Tibial artery (tissue), 4 donors: ENCODE measurements at regions not wholly inside any gene's neighbourhood (a gene's known extent, or its start where the extent isn't known, plus 50 kb on each side); places are given as distances from the start of the nearest gene placed in this dataset.

Experiments used
- DNase-seq, 2 donors: peaks; one replicate each; pipeline ENCODE4 v3.0.0-alpha.2; 2019
- H3K27ac ChIP-seq, 2 donors: fragments of 200-600 bp; sonication (generic) in 1 of 2; 1 replicate in 1 of 2; 2 replicates in 1 of 2; pipeline ENCODE4 v1.5.1; 2018 to 2019; ENCODE audit warnings: mild to moderate bottlenecking in 1 of 2
- H3K27me3 ChIP-seq, 2 donors: fragments of 200-600 bp; sonication (generic) in 1 of 2; one replicate each; pipeline versions ENCODE4 v1.5.1 to v1.6.0; 2016 to 2019
- H3K36me3 ChIP-seq, 3 donors: fragments of 200-600 bp; sonication (generic) in 2 of 3; one replicate each; pipeline ENCODE4 v1.5.1; 2016 to 2019; ENCODE audit warnings: mild to moderate bottlenecking in 2 of 3
- H3K4me1 ChIP-seq, 4 donors: fragments of 200-600 bp; sonication (generic) in 2 of 4; 1 replicate in 3 of 4; 2 replicates in 1 of 4; pipeline ENCODE4 v1.5.1; 2016 to 2019
- H3K4me3 ChIP-seq, 2 donors: fragments of 200-600 bp; sonication (generic) in 1 of 2; 1 replicate in 1 of 2; 2 replicates in 1 of 2; pipeline ENCODE4 v1.5.1; 2018 to 2019; ENCODE audit warnings: mild to moderate bottlenecking in 2 of 2
- H3K9me3 ChIP-seq, 3 donors: fragments of 200-600 bp; sonication (generic) in 1 of 3; one replicate each; pipeline ENCODE4 v1.5.1; 2016 to 2019
- intact Hi-C: fragments of 100-400 bp; cut with DNase I; formaldehyde crosslinking; loops from one replicate; pipeline ENCODE4 v1.15.0; 2023; ENCODE audit warnings: low total_unique reads
- TF ChIP-seq, protein P1 (sequence below), 2 experiments: fragments of 200-600 bp in 1 of 2; fragments of 450-650 bp in 1 of 2; IDR thresholded peaks; one replicate each; pipeline ENCODE4 v1.5.1; 2017 to 2019; ENCODE audit warnings: antibody characterized with exemption in 2 of 2, mild to moderate bottlenecking in 1 of 2, moderate library complexity in 1 of 2

DNA sequence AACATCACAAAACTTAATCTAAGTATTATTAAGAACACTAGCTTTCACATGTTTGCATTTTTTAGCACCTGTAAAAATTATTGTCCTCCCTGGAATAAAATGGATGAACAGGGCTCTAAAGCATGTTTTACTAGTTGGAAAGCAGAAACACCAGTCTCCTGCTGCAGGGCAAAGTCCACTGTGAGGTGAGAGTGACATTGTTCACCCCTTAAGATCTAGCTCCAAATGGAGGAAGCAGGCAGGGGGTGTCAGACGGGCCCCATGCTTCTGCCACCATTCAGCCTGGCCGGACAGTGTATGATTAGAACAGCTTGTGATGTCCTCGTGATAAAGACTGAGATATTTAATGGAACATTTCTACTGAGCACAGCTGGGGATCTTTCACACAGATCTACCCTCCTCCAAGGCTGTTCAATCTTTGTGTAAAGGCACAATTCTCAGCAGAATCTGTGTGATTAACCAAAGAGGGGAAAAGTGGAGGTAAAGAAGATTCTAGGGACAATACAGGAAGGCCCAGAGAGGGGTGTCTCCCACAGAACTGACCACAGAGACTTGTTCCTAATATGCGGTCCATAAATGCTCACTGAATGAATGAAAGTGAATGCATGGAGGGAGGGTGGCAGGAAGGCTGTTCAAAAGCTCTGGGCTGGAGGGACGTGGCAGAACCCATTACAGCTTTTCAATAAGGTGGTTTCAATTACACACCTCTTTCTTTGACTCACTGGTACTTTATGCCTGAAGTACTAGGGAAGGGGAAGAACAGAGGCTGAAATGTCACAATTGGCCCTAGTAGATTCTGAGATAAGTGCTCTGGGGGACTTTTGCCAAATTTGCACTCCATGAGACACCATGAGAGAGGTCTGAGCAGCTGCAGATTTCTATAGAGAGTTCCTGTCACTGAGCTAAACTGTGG is 239.1 kb upstream of the ARHGAP20 start:
- H3K36me3 ChIP-seq = no peaks in the 10 kb centered on the region
- no peak for DNase-seq

DNA sequence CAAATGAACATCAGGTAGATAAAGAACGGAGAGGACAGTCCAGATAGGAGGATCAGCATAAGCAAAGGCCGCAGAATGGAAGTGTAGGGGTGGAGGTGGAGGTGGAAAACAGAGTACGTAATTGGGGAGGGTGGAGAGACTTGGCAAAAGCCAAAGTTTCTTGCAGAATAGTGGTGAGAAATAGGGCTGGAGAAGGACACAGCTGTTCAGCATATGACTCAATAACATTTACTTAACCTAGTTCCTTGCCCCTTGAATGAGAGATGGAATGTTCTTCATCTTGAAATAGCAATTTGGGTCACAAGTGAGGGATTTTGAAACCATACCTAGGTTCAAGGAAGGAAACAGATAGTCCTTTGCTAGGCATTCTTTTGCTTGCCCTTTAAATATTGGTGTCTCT is 235.9 kb upstream of the ARHGAP20 start:
- intact Hi-C loops = no loop called here
- no peaks in the 10 kb centered on the region for H3K27me3 ChIP-seq
- peak in 1 of 2 donors; percentile 32 for DNase-seq
- no peaks in the 10 kb centered on the region for H3K4me1 ChIP-seq
- H3K36me3 ChIP-seq = no peaks in the 10 kb centered on the region
- no peak overlapping the region for H3K4me3 ChIP-seq
- TF ChIP-seq, protein P1, sequence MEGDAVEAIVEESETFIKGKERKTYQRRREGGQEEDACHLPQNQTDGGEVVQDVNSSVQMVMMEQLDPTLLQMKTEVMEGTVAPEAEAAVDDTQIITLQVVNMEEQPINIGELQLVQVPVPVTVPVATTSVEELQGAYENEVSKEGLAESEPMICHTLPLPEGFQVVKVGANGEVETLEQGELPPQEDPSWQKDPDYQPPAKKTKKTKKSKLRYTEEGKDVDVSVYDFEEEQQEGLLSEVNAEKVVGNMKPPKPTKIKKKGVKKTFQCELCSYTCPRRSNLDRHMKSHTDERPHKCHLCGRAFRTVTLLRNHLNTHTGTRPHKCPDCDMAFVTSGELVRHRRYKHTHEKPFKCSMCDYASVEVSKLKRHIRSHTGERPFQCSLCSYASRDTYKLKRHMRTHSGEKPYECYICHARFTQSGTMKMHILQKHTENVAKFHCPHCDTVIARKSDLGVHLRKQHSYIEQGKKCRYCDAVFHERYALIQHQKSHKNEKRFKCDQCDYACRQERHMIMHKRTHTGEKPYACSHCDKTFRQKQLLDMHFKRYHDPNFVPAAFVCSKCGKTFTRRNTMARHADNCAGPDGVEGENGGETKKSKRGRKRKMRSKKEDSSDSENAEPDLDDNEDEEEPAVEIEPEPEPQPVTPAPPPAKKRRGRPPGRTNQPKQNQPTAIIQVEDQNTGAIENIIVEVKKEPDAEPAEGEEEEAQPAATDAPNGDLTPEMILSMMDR (IDR thresholded peaks at IDR 0.05) = no peak
- H3K27ac ChIP-seq = no peak overlapping the region
- no peaks in the 10 kb centered on the region for H3K9me3 ChIP-seq

More for the DNA sequence above, 239.1 kb upstream of the ARHGAP20 start:
- Histone ChIP-seq H3K27ac (no peak overlapping the region), H3K4me3 (no peak overlapping the region), H3K9me3 (no peaks in the 10 kb centered on the region), H3K27me3 (no peaks in the 10 kb centered on the region), H3K4me1 (no peaks in the 10 kb centered on the region)
- TF ChIP-seq, protein P1 (IDR thresholded peaks at IDR 0.05) = no peak
- intact Hi-C loops = no loop called here

DNA sequence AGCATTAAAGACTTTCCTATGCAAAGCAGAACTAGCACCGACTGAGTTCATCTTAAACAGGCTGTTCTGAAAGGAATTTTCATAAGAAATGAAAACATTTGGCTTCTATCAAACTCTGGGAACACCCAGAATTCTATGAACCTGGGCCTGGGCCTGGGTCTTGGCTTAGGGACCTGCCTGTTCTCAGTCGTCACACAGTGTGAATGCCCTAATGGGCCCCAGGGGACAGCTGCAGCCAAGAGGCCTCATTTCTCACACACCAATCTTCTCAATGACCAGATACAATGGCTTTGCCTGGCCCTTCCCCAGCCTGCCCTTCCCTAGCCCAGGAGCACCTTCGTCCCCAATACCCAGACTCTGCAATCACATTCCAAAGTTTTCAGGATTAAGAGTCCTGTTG is 234.9 kb upstream of the ARHGAP20 start:
- no peak for DNase-seq
- intact Hi-C loops = no loop called here
- H3K27me3 ChIP-seq = no peaks in the 10 kb centered on the region

DNA sequence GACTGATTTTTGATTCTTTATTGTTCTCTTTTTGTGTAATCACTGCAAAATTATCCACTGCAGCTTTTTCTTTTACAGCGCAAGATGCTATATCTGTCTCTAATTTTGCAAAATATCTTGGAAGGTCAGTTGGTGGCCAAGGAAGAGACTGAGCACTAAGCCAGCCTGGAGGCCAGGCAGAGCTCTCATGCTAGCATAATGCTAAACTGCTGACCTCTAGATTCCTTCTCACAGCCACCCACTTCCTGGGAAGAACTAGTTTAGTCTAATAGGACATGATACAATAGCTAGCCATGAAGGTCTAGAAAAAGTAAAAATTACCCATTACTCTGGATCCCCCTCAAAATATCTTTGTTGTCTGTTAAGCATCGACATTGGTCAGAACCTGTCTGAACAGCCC is 227.2 kb upstream of the ARHGAP20 start:
- H3K27ac ChIP-seq = no peak overlapping the region
- TF ChIP-seq, protein P1 (IDR thresholded peaks at IDR 0.05) = no peak
- H3K36me3 ChIP-seq = no peaks in the 10 kb centered on the region
- H3K4me1 ChIP-seq = no peaks in the 10 kb centered on the region
- no peak overlapping the region for H3K4me3 ChIP-seq
- H3K9me3 ChIP-seq = no peaks in the 10 kb centered on the region
- no peak for DNase-seq
- intact Hi-C loops = no loop called here
- no peaks in the 10 kb centered on the region for H3K27me3 ChIP-seq

More for the DNA sequence above, 234.9 kb upstream of the ARHGAP20 start:
- H3K9me3 ChIP-seq = no peaks in the 10 kb centered on the region
- no peak overlapping the region for H3K4me3 ChIP-seq
- no peak overlapping the region for H3K27ac ChIP-seq
- no peaks in the 10 kb centered on the region for H3K4me1 ChIP-seq
- H3K36me3 ChIP-seq = no peaks in the 10 kb centered on the region
- TF ChIP-seq, protein P1 (IDR thresholded peaks at IDR 0.05) = no peak

DNA sequence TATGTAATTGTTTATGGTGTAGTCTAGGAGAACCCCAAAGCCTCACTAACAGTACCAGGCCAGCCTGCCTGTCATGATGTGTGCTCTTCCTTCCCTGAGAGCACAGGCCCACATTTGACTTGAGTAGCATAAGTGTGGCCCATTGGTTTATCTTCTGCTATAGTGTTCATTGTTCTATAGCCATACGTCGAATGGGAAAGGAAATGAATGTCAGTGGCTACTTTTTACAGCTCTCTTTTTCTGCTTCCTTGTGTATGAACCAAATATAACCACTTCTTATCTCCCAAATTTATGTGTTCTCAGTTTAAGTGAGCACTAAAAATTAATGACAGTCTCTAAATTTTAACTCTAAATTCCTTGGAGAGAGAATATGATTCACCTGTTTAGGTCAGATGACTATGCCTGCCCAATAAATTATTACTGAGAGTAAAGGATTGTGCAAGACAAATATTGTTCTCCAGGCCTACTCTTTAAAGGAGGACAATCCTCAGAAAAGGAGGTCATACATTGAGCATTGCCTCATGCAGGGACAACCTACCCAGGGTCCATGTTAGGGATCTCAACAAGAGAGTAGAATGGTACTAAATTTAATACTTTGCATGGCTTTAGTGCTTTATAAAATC is 222.9 kb upstream of the ARHGAP20 start:
- intact Hi-C loops = no loop called here
- H3K27ac ChIP-seq = no peak overlapping the region
- H3K36me3 ChIP-seq = no peaks in the 10 kb centered on the region
- H3K4me3 ChIP-seq = no peak overlapping the region
- no peaks in the 10 kb centered on the region for H3K9me3 ChIP-seq
- H3K27me3 ChIP-seq = no peaks in the 10 kb centered on the region
- DNase-seq = no peak
- no peaks in the 10 kb centered on the region for H3K4me1 ChIP-seq
- TF ChIP-seq, protein P1 (IDR thresholded peaks at IDR 0.05) = no peak
